HG03039 (cell line): ENCODE measurements at regions not wholly inside any gene's neighbourhood (a gene's known extent, or its start where the extent isn't known, plus 50 kb on each side); places are given as distances from the start of the nearest gene placed in this dataset.

Experiments
- ATAC-seq: cut with Tn5 transposase; IDR thresholded peaks from one replicate; pipeline ENCODE4 v1.9.1; 2021; ENCODE audit warnings: mild to moderate bottlenecking, moderate library complexity; ENCODE audit not compliant: unreplicated experiment

- ATAC-seq = no peak
Measured at GRCh38 chr6:148186916-148187315, 155.7 kb upstream of the SASH1 start.

GRCh38 chr6:148192310-148192709 lies 150.3 kb upstream of the SASH1 start:
- no peak for ATAC-seq

GRCh38 chr6:148193063-148193680 lies 149.5 kb upstream of the SASH1 start:
- ATAC-seq = no peak

GRCh38 chr6:148195511-148195910 lies 147.1 kb upstream of the SASH1 start:
- ATAC-seq = no peak

GRCh38 chr6:148199584-148199983 lies 143.1 kb upstream of the SASH1 start:
- no peak for ATAC-seq

GRCh38 chr6:148200293-148200692 lies 142.3 kb upstream of the SASH1 start:
- ATAC-seq = no peak

- ATAC-seq = no peak
Measured at GRCh38 chr6:148200781-148201180, 141.9 kb upstream of the SASH1 start.

- ATAC-seq = no peak
Measured at GRCh38 chr6:148203281-148203925, 139.2 kb upstream of the SASH1 start.

- peak; percentile 98 for ATAC-seq
Measured at GRCh38 chr6:148203970-148204369, 138.7 kb upstream of the SASH1 start.

- no peak for ATAC-seq
Measured at GRCh38 chr6:148208298-148208697, 134.3 kb upstream of the SASH1 start.

- no peak for ATAC-seq
Measured at GRCh38 chr6:148211777-148212324, 130.8 kb upstream of the SASH1 start.

GRCh38 chr6:148212366-148212765 lies 130.3 kb upstream of the SASH1 start:
- no peak for ATAC-seq

- ATAC-seq = no peak
Measured at GRCh38 chr6:148213366-148213765, 129.3 kb upstream of the SASH1 start.

- no peak for ATAC-seq
Measured at GRCh38 chr6:148214667-148215066, 128.0 kb upstream of the SASH1 start.

GRCh38 chr6:148217051-148217450 lies 125.6 kb upstream of the SASH1 start:
- no peak for ATAC-seq

GRCh38 chr6:148217921-148218320 lies 124.7 kb upstream of the SASH1 start:
- ATAC-seq = no peak

- no peak for ATAC-seq
Measured at GRCh38 chr6:148218542-148219258, 123.9 kb upstream of the SASH1 start.

- no peak for ATAC-seq
Measured at GRCh38 chr6:148221196-148221979, 121.2 kb upstream of the SASH1 start.

- no peak for ATAC-seq
Measured at GRCh38 chr6:148222376-148222775, 120.3 kb upstream of the SASH1 start.

GRCh38 chr6:148222846-148223245 lies 119.8 kb upstream of the SASH1 start:
- ATAC-seq = no peak

GRCh38 chr6:148223424-148223842 lies 119.2 kb upstream of the SASH1 start:
- ATAC-seq = no peak
